ENCODE measurements at regions not wholly inside any gene's neighbourhood (a gene's known extent, or its start where the extent isn't known, plus 50 kb on each side); places are given as distances from the start of the nearest gene placed in this dataset.

DNA sequence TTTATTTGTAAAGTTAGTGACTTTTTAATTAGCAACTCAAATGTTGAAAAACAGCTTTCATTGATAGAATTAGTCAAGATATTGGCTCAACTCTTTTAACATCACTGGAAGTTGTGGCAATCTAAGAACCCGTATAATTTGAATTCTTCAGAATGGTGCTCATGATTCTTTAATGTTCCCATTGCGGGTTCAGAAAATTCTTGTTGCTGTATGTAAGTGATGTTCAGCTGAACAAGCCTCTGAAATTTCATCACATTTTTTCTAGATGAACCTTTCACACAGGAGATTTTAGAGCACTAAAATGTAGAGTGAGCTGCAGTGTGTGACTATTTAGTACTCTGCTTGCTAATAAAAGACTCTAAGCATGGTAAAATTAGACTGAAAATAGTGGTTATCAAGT, 1317.7 kb downstream of the FSTL5 start:
- CTCF ChIA-PET = interaction anchor here (0.8 kb wide), 1 partner anchor 22 kb away, joined by 3 read pairs; no protein-coding TSS in a partner anchor
- H3K4me3 Mint-ChIP-seq (ENCODE audit: unreplicated experiment) = no peak overlapping the region
- TF ChIP-seq, protein P1, sequence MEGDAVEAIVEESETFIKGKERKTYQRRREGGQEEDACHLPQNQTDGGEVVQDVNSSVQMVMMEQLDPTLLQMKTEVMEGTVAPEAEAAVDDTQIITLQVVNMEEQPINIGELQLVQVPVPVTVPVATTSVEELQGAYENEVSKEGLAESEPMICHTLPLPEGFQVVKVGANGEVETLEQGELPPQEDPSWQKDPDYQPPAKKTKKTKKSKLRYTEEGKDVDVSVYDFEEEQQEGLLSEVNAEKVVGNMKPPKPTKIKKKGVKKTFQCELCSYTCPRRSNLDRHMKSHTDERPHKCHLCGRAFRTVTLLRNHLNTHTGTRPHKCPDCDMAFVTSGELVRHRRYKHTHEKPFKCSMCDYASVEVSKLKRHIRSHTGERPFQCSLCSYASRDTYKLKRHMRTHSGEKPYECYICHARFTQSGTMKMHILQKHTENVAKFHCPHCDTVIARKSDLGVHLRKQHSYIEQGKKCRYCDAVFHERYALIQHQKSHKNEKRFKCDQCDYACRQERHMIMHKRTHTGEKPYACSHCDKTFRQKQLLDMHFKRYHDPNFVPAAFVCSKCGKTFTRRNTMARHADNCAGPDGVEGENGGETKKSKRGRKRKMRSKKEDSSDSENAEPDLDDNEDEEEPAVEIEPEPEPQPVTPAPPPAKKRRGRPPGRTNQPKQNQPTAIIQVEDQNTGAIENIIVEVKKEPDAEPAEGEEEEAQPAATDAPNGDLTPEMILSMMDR (IDR thresholded peaks at IDR 0.05; ENCODE audit: unreplicated experiment) = no peak

DNA sequence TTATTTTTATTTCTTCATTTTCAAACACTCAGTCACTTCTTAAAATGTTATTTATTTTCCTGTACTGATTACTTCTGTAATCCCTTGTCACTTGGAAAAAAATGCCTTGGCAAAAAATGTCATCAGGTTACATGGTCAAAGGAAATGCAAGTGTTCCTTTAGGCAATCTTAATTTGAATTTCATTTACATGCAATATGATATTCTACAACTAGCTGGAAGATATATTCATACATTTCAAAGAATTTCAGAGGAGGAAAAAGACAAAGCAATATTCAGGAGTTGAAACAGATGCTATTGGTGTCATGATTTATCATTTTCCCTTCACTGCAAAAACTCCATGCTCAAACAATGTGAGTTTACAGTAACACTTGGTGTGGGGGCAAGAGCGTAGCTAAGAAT, 1316.6 kb downstream of the FSTL5 start:
- Mint-ChIP-seq H3K27ac (ENCODE audit: low read depth, unreplicated experiment) (no peak overlapping the region), H3K4me3 (ENCODE audit: unreplicated experiment) (no peak overlapping the region), H3K27me3 (ENCODE audit: insufficient read depth, unreplicated experiment) (no peaks in the 10 kb centered on the region), H3K36me3 (ENCODE audit: insufficient read depth, unreplicated experiment) (no peaks in the 10 kb centered on the region), H3K9me3 (ENCODE audit: unreplicated experiment) (no peaks in the 10 kb centered on the region), H3K4me1 (ENCODE audit: insufficient read depth, unreplicated experiment) (no peaks in the 10 kb centered on the region)
- POLR2A ChIA-PET = no interaction called here
- BruUV-seq (replicated peaks) = no TSS peak
- TF ChIP-seq, protein P1 (IDR thresholded peaks at IDR 0.05; ENCODE audit: unreplicated experiment) = no peak
- DNase-seq (ENCODE audit: unreplicated experiment) = no peak
- intact Hi-C loops (cut with micrococcal nuclease) = no loop called here
- CTCF ChIA-PET = no interaction called here

More for the DNA sequence above, 1317.7 kb downstream of the FSTL5 start:
- Mint-ChIP-seq H3K4me1 (ENCODE audit: insufficient read depth, unreplicated experiment) (no peaks in the 10 kb centered on the region), H3K27me3 (ENCODE audit: insufficient read depth, unreplicated experiment) (no peaks in the 10 kb centered on the region), H3K36me3 (ENCODE audit: insufficient read depth, unreplicated experiment) (no peaks in the 10 kb centered on the region), H3K27ac (ENCODE audit: low read depth, unreplicated experiment) (no peak overlapping the region), H3K9me3 (ENCODE audit: unreplicated experiment) (no peaks in the 10 kb centered on the region)
- no peak for DNase-seq (ENCODE audit: unreplicated experiment)
- no TSS peak for BruUV-seq (replicated peaks)
- POLR2A ChIA-PET = no interaction called here
- intact Hi-C loops (cut with micrococcal nuclease) = no loop called here

DNA sequence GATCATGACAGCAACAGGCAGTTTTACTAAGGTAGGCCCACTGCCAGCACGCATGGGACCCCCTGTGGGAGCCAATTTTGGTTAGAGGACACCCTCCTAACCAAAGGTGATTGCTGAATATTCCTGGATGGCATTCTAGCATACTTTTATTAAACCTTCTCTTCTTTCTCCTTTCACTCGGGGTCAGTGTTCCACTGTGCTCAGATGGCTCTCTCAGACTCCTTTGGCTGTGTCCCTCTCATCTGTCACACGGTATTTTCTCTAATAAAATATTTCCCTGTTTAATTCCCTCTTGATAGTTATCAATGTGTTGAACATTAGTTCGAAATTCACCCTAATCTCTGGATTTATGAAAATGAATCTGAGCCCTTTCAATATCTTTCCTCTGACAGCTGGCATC, 1315.3 kb downstream of the FSTL5 start:
- BruUV-seq (replicated peaks) = no TSS peak
- CTCF ChIA-PET = no interaction called here
- H3K4me3 Mint-ChIP-seq (ENCODE audit: unreplicated experiment) = no peak overlapping the region
- no peak for DNase-seq (ENCODE audit: unreplicated experiment)
- no peak overlapping the region for H3K27ac Mint-ChIP-seq (ENCODE audit: low read depth, unreplicated experiment)
- TF ChIP-seq, protein P1 (IDR thresholded peaks at IDR 0.05; ENCODE audit: unreplicated experiment) = no peak
- intact Hi-C loops (cut with micrococcal nuclease) = no loop called here
- POLR2A ChIA-PET = interaction anchor here (0.6 kb wide), 1 partner anchor 25 kb away, joined by 3 read pairs; no protein-coding TSS in a partner anchor
- no peaks in the 10 kb centered on the region for H3K27me3 Mint-ChIP-seq (ENCODE audit: insufficient read depth, unreplicated experiment)
- H3K9me3 Mint-ChIP-seq (ENCODE audit: unreplicated experiment) = no peaks in the 10 kb centered on the region
- H3K36me3 Mint-ChIP-seq (ENCODE audit: insufficient read depth, unreplicated experiment) = no peaks in the 10 kb centered on the region
- H3K4me1 Mint-ChIP-seq (ENCODE audit: insufficient read depth, unreplicated experiment) = no peaks in the 10 kb centered on the region

DNA sequence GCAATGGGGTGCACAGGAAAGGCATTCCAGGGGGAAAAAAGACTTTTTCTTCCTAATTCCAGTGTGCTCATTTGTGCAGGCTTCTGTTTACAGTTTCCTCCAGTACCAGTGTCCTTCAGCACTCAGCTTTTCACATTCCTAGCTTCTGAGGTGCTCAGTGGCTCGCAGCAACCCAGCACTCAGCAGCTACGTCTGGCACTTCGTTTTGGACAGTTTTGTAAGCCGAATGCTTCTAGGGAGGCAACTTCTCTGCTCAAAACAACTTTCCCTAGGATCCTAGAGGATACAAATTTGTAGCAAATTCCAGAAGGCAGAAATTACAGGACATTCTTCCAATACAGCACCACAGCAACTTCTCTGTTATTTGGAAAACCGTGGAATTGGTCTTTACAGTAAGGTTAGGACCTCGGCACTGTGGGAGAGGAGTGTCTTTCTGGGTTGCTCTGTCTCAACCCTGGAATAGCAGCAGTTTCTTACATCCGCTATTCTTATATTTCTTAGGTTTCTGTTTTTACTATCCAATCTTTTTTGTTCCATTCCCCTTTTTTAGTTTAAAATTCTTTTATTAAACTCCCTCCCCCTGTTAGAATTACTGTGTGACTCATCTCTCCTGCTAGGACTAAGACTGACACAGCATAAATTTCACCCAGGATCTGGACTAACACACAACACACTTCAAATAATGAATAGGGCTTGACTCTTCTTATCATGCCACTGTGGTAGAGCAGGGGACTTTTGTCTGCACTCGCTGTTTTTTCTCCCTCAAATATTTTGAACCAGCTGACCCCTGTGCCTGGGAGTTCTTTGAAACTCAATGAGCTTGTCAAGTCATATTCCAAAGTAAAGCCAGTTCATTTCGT, 1314.7 kb downstream of the FSTL5 start:
- intact Hi-C loops (cut with micrococcal nuclease) = no loop called here
- H3K4me3 Mint-ChIP-seq (ENCODE audit: unreplicated experiment) = no peak overlapping the region
- POLR2A ChIA-PET = interaction anchor here (0.6 kb wide), 1 partner anchor 24 kb away, joined by 3 read pairs; no protein-coding TSS in a partner anchor
- TF ChIP-seq, protein P1 (IDR thresholded peaks at IDR 0.05; ENCODE audit: unreplicated experiment) = no peak
- no peaks in the 10 kb centered on the region for H3K4me1 Mint-ChIP-seq (ENCODE audit: insufficient read depth, unreplicated experiment)
- H3K27me3 Mint-ChIP-seq (ENCODE audit: insufficient read depth, unreplicated experiment) = no peaks in the 10 kb centered on the region
- DNase-seq (ENCODE audit: unreplicated experiment) = peak; percentile 10
- BruUV-seq (replicated peaks) = no TSS peak
- CTCF ChIA-PET = interaction anchor here (0.6 kb wide), 1 partner anchor 46 kb away, joined by 3 read pairs; no protein-coding TSS in a partner anchor
- H3K9me3 Mint-ChIP-seq (ENCODE audit: unreplicated experiment) = no peaks in the 10 kb centered on the region
- no peak overlapping the region for H3K27ac Mint-ChIP-seq (ENCODE audit: low read depth, unreplicated experiment)
- H3K36me3 Mint-ChIP-seq (ENCODE audit: insufficient read depth, unreplicated experiment) = no peaks in the 10 kb centered on the region
